Peyer's patch (tissue), 4 donors: ENCODE measurements at regions not wholly inside any gene's neighbourhood (a gene's known extent, or its start where the extent isn't known, plus 50 kb on each side); places are given as distances from the start of the nearest gene placed in this dataset.

Experiments used
- DNase-seq, 3 donors: peaks; one replicate each; pipeline ENCODE4 v3.0.0-alpha.2; 2017 to 2019
- H3K27ac ChIP-seq, 4 donors: fragments of 200-600 bp; sonication (generic); one replicate each; pipeline ENCODE4 v1.5.1; 2016 to 2019
- H3K27me3 ChIP-seq, 2 donors: fragments of 200-600 bp; sonication (generic); one replicate each; pipeline ENCODE4 v1.5.1; 2019
- H3K36me3 ChIP-seq, 3 donors: fragments of 200-600 bp; sonication (generic); one replicate each; pipeline ENCODE4 v1.5.1; 2016 to 2019
- H3K4me1 ChIP-seq, 4 donors: fragments of 200-600 bp; sonication (generic); one replicate each; pipeline ENCODE4 v1.5.1; 2016 to 2019
- H3K4me3 ChIP-seq, 4 donors: fragments of 200-600 bp; sonication (generic); 1 replicate in 3 of 4; 2 replicates in 1 of 4; pipeline ENCODE4 v1.5.1; 2016 to 2019; ENCODE audit warnings: mild to moderate bottlenecking in 1 of 4
- H3K9me3 ChIP-seq, 4 donors: fragments of 200-600 bp; sonication (generic); one replicate each; pipeline ENCODE4 v1.5.1; 2016 to 2019; ENCODE audit warnings: mild to moderate bottlenecking in 1 of 4
- POLR2A ChIP-seq, 2 donors: fragments of 450-650 bp; IDR thresholded peaks; one replicate each; pipeline ENCODE4 v1.5.1; 2017; ENCODE audit warnings: antibody characterized with exemption in 2 of 2, mild to moderate bottlenecking in 2 of 2, moderate library complexity in 2 of 2
- TF ChIP-seq, protein P1 (sequence below), 6 experiments: fragments of 450-650 bp in 4 of 6; fragments of 200-600 bp in 2 of 6; sonication (generic) in 1 of 6; IDR thresholded peaks; one replicate each; pipeline ENCODE4 v1.5.1; 2017 to 2019; ENCODE audit warnings: antibody characterized with exemption in 6 of 6, mild to moderate bottlenecking in 3 of 6, moderate library complexity in 1 of 6

DNA sequence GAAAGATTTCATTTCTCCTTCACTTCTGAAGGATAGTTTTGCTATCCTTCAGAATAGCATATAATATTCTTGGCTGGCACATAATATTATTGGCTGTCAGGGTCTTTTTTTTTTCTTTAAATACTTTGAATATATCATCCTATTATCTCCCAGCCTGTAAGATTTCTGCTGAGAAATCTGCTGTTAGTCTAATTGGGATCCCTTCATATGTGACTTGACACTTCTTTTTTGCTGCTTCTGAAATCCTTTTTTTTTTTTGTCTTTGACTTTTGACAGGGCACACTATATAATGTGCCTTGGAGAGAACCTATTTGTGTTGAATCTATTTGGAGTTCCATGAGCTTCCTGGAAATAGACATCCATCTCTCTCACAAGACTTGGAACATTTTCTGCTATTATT is 136.9 kb upstream of the UBL3 start:
- no peak for DNase-seq

DNA sequence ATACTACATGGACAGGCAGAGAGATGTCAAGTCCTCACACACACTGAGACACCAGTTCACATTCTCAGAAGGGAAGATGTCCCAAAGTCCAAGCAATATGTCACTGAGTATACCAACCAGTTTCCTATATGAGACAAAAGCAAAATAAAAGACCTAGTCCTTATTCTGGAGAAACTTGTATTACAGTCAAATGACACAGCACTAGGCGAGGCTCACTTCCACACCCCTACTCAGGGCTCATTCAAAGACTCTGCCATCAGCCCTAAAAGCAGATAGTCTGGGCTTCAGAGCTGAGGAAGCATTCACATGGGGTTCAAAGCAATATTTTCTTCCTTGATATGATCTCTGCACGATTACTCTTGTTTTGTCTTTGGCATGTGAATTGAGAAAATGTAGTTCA is 129.9 kb upstream of the UBL3 start:
- H3K4me1 ChIP-seq = no peaks in the 10 kb centered on the region
- no peaks in the 10 kb centered on the region for H3K27me3 ChIP-seq
- H3K27ac ChIP-seq = no peak overlapping the region
- H3K4me3 ChIP-seq = no peak overlapping the region
- no peaks in the 10 kb centered on the region for H3K9me3 ChIP-seq
- no peak for TF ChIP-seq POLR2A (IDR thresholded peaks at IDR 0.05)
- TF ChIP-seq, protein P1, sequence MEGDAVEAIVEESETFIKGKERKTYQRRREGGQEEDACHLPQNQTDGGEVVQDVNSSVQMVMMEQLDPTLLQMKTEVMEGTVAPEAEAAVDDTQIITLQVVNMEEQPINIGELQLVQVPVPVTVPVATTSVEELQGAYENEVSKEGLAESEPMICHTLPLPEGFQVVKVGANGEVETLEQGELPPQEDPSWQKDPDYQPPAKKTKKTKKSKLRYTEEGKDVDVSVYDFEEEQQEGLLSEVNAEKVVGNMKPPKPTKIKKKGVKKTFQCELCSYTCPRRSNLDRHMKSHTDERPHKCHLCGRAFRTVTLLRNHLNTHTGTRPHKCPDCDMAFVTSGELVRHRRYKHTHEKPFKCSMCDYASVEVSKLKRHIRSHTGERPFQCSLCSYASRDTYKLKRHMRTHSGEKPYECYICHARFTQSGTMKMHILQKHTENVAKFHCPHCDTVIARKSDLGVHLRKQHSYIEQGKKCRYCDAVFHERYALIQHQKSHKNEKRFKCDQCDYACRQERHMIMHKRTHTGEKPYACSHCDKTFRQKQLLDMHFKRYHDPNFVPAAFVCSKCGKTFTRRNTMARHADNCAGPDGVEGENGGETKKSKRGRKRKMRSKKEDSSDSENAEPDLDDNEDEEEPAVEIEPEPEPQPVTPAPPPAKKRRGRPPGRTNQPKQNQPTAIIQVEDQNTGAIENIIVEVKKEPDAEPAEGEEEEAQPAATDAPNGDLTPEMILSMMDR (IDR thresholded peaks at IDR 0.05) = no peak
- DNase-seq = no peak
- no peaks in the 10 kb centered on the region for H3K36me3 ChIP-seq

More for the DNA sequence above, 136.9 kb upstream of the UBL3 start:
- no peak overlapping the region for H3K4me3 ChIP-seq
- no peak for TF ChIP-seq POLR2A (IDR thresholded peaks at IDR 0.05)
- TF ChIP-seq, protein P1 (IDR thresholded peaks at IDR 0.05) = no peak
- H3K4me1 ChIP-seq = no peaks in the 10 kb centered on the region
- no peaks in the 10 kb centered on the region for H3K36me3 ChIP-seq
- no peak overlapping the region for H3K27ac ChIP-seq
- H3K27me3 ChIP-seq = no peaks in the 10 kb centered on the region
- peaks cover 0 to 10% (median 0%) of the 10 kb centered on the region in 4 donors for H3K9me3 ChIP-seq

DNA sequence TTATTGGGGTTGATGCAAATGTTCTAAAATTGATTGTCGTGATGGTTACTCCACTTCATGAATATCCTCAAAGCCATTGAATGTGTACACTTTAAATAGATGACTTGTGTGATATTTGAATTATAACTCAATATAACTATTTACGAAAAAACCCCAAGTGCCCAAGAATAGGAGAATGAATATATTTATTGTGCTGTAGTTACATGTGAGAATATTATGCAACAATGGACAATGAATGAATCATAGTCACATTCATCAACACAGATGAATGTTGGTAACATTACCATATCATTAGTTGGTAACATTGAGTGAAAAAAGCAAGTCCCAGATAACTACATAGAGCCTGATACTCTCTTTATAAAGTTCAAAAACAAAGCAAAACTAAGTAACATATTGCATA is 127.8 kb upstream of the UBL3 start:
- no peaks in the 10 kb centered on the region for H3K27me3 ChIP-seq
- DNase-seq = no peak

DNA sequence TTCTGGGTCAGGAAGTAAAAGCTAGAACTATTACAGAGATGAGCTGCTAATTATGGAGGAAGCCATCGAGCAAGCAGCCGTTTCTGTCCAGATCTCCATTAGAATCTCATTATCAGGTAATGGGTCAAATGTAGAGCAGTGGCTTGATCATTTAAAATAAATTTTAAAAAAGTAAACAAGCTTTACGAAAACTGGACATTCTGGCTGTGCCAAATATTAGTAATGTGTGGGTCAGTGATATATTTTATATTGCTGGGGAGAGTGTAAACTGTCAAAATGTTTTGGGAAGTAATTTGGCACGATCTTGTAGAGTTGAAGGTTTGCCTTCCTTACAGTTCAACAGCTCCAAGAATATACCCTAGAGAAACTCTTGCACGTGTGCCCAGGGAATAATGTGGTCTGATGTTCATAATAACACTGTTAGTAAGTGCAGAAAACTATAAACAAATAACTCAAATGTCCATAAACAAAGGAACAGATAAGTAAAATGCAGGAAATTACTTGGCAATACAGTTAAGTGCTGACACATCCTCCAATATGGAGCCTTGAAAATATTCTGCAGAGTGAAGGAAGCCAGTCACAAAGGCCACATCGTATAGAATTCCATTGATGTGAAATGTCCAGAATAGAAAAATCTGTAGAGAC is 127.2 kb upstream of the UBL3 start:
- no peak overlapping the region for H3K4me3 ChIP-seq
- no peak for DNase-seq
- H3K27ac ChIP-seq = no peak overlapping the region
- no peaks in the 10 kb centered on the region for H3K9me3 ChIP-seq
- no peaks in the 10 kb centered on the region for H3K4me1 ChIP-seq
- no peaks in the 10 kb centered on the region for H3K27me3 ChIP-seq
- H3K36me3 ChIP-seq = no peaks in the 10 kb centered on the region
- no peak for TF ChIP-seq POLR2A (IDR thresholded peaks at IDR 0.05)
- TF ChIP-seq, protein P1 (IDR thresholded peaks at IDR 0.05) = no peak

More for the DNA sequence above, 127.8 kb upstream of the UBL3 start:
- Histone ChIP-seq H3K9me3 (no peaks in the 10 kb centered on the region), H3K27ac (no peak overlapping the region), H3K4me3 (no peak overlapping the region), H3K4me1 (no peaks in the 10 kb centered on the region), H3K36me3 (no peaks in the 10 kb centered on the region)
- TF ChIP-seq, protein P1 (IDR thresholded peaks at IDR 0.05) = no peak
- no peak for TF ChIP-seq POLR2A (IDR thresholded peaks at IDR 0.05)

DNA sequence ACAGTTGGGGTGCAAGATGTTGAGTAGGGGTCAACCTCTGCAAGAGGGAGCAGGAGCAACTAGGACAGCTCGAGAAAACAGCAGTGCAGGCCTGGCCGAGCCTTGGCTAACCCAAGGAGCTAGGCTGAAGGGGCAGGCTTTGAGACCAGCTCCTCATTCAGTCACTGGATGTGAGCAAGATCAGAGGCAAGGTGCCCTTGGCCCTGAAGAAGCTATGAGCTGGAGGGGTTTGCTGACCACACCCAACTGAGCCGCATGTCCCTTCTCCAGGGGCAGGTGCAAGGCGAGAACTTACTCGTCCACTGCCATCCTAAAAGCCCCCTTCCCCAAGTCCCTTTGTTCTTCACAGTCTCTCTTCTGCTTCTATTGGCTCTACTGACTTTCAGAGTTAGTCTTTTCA is 126.1 kb upstream of the UBL3 start:
- Histone ChIP-seq H3K27me3 (no peaks in the 10 kb centered on the region), H3K4me3 (no peak overlapping the region), H3K27ac (no peak overlapping the region), H3K4me1 (no peaks in the 10 kb centered on the region), H3K9me3 (no peaks in the 10 kb centered on the region), H3K36me3 (no peaks in the 10 kb centered on the region)
- no peak for TF ChIP-seq POLR2A (IDR thresholded peaks at IDR 0.05)
- TF ChIP-seq, protein P1 (IDR thresholded peaks at IDR 0.05) = no peak
- no peak for DNase-seq

DNA sequence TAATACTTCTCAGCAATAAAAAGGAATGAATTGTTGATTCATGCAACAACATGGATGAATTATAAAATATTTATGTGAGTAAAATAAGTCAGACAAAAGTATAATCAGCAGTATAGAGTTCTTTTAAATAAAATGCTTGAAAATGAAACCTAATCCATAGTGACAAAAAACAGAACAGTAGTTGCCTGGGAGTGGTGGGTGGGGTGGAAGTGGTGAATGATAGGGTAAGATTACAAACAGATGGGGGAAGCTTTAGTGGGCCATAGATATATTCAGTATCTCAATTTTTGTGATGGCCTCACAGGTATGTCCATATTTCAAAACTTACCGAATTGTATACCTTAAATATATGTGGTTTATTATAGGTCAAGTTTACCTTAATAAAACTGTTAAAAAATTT is 124.9 kb upstream of the UBL3 start:
- DNase-seq = no peak
- no peaks in the 10 kb centered on the region for H3K36me3 ChIP-seq
- no peaks in the 10 kb centered on the region for H3K9me3 ChIP-seq
- no peaks in the 10 kb centered on the region for H3K4me1 ChIP-seq
- H3K27me3 ChIP-seq = no peaks in the 10 kb centered on the region
- H3K4me3 ChIP-seq = no peak overlapping the region
- H3K27ac ChIP-seq = no peak overlapping the region
- TF ChIP-seq, protein P1 (IDR thresholded peaks at IDR 0.05) = no peak
- no peak for TF ChIP-seq POLR2A (IDR thresholded peaks at IDR 0.05)
